Fibroblast of skin of left biceps (primary cell): ENCODE measurements at regions not wholly inside any gene's neighbourhood (a gene's known extent, or its start where the extent isn't known, plus 50 kb on each side); places are given as distances from the start of the nearest gene placed in this dataset.

Experiments used
- DNase-seq, 2 experiments: peaks; one replicate each; pipeline ENCODE4 v3.0.0-alpha.2; 2013; ENCODE audit warnings: low read depth in 2 of 2

GRCh38 chrX:110408949-110409588, 50.4 kb downstream of the RTL9 start:
- no peak for DNase-seq

DNA sequence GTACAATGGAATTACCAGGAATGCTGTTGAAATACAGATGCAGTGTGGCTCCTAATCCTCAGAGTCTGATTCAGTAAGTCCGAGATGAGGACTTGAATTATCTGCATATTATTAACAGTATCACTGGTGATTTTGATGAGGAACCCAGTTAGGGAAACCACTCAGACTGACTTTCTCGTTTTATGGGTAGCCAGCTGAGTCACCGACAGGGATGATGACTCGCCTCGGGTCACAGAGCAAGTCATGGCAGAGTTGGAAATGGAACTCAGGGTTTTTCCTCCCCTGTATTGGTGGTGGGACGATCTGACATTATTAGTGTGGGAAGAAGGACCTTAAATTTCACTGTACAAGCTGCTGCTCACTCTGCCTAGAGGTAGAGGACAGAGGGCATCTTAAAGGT, 51.3 kb downstream of the RTL9 start:
- DNase-seq = no peak

GRCh38 chrX:110410603-110411002, 52.0 kb downstream of the RTL9 start:
- DNase-seq = no peak

GRCh38 chrX:110412971-110413726, 54.5 kb downstream of the RTL9 start:
- no peak for DNase-seq

GRCh38 chrX:110413727-110414124, 55.1 kb downstream of the RTL9 start:
- DNase-seq = no peak

DNA sequence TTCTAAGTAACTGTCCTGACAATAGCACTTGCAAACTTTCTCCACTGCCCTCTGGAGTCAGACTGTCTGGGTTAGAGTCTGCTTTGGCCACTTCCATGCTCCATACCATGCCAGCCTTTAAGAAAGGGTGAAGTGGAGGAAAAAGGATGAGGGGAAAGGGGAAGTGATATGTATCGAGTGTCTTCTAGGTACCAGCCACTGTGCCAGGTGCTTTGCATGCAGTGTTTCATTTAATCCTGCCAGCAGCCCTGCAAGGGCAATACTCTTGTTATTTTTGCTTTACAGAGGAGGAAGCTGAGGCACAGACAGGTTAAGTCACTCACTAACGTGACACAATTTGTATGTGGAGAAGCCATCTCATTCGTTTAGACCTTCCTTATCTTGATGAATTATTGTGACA, 55.6 kb downstream of the RTL9 start:
- no peak for DNase-seq

DNA sequence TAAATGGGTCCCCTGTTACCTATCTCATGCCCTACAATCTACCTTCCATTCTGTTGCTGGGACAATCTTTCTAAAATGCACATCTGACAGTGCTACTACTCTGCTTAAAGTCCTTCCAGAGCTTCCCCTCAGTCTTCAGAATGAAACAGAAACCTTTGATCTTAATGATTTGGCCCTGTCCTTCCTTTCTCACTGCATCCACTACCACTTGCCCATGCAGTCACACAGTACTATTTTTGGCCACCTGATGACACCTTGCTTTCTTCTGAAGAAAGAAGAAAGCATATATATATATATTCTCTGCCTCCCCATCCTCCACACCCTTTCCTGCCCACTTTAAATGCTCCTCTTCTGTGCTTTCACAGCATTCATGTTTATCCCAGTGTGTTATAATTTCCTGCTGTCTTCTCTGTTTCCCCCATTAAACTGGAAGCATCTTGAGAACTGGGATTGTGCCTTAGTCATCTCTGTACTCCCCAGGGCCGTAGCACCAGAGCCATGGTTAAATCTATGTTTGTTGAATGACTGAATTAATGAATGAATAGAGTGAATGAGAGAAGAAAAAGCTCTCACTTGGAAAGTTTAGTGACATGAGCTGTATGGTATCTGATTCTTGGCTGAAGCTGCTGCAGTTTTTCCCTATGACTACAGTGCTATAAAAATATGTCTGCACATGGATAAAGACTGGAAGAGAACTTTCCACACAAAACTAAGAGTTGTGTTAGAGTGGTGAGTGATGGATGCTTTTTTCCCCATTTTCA, 56.2 kb downstream of the RTL9 start:
- DNase-seq = no peak

DNA sequence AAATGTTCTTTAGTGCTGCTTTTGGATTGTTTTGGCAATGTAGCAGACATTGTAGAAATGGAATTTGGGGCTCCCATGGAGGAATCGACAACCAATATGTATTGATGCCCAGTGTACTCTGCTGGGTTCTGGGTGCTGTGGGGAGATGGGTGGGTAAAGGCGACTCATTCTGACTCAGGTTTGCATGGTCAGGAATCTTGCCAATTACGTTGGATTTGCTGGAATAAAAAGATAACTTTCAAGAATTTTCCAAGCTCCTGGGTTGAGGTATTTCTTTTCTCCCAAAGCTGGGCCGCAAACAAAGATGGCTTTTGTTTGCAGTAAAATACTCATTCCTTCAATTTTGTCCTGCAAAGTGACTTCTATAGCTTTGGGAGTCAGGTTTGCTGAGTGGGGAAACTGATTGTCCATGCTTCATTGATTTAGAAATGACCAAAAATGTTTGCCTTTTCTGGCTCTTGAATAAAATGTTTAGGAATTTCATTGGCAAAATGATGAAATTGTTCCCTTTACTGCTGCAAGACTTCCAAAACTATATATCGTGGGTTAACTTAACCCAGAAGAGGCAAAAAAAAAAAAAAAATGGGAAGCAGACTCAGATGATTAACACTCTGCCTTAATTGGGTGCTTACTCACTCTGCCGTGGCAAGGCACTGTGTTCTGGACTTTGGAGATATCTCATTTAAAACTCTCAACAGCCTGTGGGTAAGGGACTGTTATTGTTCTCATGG, 57.0 kb downstream of the RTL9 start:
- DNase-seq = no peak

GRCh38 chrX:110417128-110417527, 58.5 kb downstream of the RTL9 start:
- no peak for DNase-seq

GRCh38 chrX:110418316-110419235, 59.9 kb downstream of the RTL9 start:
- peak in 1 of 2 experiments; percentile 62 for DNase-seq

GRCh38 chrX:110419512-110419911, 60.9 kb downstream of the RTL9 start:
- no peak for DNase-seq

- DNase-seq = no peak
Observed at GRCh38 chrX:110420771-110421499, 62.3 kb downstream of the RTL9 start.

GRCh38 chrX:110421500-110422455, 63.1 kb downstream of the RTL9 start:
- DNase-seq = no peak

DNA sequence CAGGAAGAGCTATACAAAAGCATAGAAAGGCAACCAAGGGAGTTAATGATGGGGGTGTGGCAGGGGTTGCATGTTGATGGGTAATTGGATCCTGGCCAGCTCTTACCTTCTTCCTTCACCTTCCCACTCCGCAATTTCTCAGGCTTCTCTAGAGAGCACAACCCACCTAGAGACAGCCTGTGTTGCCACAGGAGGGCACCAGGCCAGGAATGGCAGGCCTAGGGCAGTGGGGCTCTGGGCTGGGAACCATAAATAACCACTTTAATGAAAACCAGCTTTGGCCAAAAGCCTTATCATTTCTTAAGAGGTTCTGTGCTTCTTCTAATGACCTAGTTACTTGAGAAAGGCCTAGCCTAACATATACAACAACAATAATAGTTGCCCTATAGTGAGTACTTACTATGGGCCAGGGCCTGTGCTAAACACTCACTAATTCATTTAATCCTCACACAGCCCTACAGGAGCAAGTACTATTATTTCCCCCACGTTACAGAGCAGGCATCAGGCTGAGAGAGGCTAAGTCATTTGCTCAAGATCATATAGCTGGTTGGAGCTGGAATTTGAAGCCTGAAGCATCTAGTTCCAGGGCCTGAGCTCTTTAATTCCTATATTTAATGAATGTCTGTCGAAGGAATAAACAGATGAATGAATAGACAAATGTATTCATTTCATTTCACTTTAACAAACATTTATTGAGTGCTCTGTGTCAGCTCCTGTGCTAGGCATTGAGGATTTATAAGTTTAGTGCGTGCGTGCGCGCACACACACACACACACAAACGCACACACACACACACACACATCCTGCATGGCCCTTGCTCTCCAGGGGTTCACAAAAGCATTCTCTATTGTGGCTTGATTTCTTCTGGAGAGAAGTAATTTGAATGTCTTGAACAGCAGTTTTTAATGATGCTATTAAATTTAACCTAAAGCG, 66.8 kb downstream of the RTL9 start:
- no peak for DNase-seq

DNA sequence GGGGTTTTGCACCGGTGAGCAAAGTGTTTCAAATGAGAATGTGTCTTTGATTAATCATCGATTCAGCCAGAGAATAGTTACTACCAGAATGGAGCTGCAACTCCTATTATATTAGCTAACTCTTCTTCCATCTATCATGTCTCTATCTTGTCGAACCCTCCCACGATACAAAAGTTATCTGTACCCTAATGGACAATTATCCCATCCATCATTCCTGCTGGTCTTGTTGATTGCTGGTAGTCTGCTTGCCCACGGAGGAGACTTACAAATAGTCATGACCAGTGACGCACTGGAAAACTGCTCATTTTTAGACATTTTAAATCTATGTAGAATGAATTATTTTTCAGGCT, 67.5 kb downstream of the RTL9 start:
- DNase-seq = no peak

DNA sequence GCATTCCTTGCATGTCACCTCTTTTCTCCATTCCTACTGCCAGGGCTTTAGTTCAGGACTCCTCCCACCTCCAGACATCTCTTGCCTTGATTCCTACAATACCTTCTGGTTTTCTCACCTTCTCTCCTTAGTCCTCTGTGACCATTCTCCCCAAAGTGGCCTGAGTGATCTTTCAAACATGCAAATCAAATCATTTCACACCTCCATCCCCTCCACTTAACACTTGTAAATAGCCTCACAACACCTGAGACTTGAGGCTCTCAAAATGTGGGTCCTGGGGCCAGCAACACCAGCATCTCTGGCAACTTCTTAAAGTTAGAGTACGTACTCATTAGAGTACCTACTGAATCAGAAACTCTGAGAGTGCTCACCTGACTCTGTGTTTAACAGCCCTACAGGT, 68.4 kb downstream of the RTL9 start:
- no peak for DNase-seq

- no peak for DNase-seq
Observed at GRCh38 chrX:110428144-110428543, 69.5 kb downstream of the RTL9 start.
